A549 (cell line): ENCODE measurements at regions not wholly inside any gene's neighbourhood (a gene's known extent, or its start where the extent isn't known, plus 50 kb on each side); places are given as distances from the start of the nearest gene placed in this dataset.
A peak's percentile ranks its signal among the peaks of the same experiment; 100 is the strongest.

Source experiments
- ATAC-seq, 2 experiments: fragments of 200-7000 bp in 1 of 2; fragments of >200 bp in 1 of 2; cut with Nextera tagmentation in 1 of 2; cut with Tn5 transposase in 1 of 2; 3 replicates each; pipeline versions ENCODE4 v1.8.0 to v1.9.1; 2018 to 2020; ENCODE audit warnings: mild to moderate bottlenecking in 1 of 2, moderate library complexity in 1 of 2
- CTCF ChIA-PET: fragments of 300-600 bp; sonication (Branson Sonifier 250); formaldehyde crosslinking; extraction: SDS; loops from one replicate; lab custom pipeline; 2021; ENCODE audit warnings: antibody characterized with exemption, inconsistent platforms; lab: Yijun Ruan, JAX
- POLR2A ChIA-PET: fragments of 350-600 bp; formaldehyde crosslinking; extraction: SDS; loops from one replicate; lab custom pipeline; 2021; ENCODE audit warnings: antibody characterized with exemption, inconsistent platforms; lab: Yijun Ruan, JAX
- DNase-seq, 2 experiments: peaks; one replicate each; pipeline versions ENCODE4 v3.0.0 to v3.0.0-alpha.2; 2011 to 2016; ENCODE audit warnings: low read depth in 1 of 2, low spot score in 1 of 2
- FAIRE-seq: peaks from 2 replicates; lab custom pipeline; 2011; peaks lifted over from hg19 to GRCh38; lab: Jason Lieb, UNC
- H3K27ac ChIP-seq, 2 experiments: fragments of >200 bp; sonication (Bioruptor Twin); formaldehyde crosslinking; 3 replicates each; pipeline ENCODE4 v1.5.1; 2016 to 2017
- H3K4me1 ChIP-seq: fragments of >200 bp; sonication (Bioruptor Twin); formaldehyde crosslinking; 3 replicates; pipeline ENCODE4 v1.6.1; 2016
- H3K4me2 ChIP-seq: fragments of >200 bp; sonication (Bioruptor Twin); formaldehyde crosslinking; 3 replicates; pipeline ENCODE4 v1.6.1; 2016
- H3K4me3 ChIP-seq: fragments of >200 bp; sonication (Bioruptor Twin); formaldehyde crosslinking; 3 replicates; pipeline ENCODE4 v1.5.1; 2016
- H3K9me3 ChIP-seq: fragments of >200 bp; sonication (Bioruptor Twin); formaldehyde crosslinking; 3 replicates; pipeline ENCODE4 v1.6.1; 2016
- CBX2 ChIP-seq: fragments of 200-600 bp; sonication (generic); IDR thresholded peaks from 2 replicates; pipeline ENCODE4 v1.6.1; 2016; ENCODE audit warnings: low read depth, mild to moderate bottlenecking, borderline replicate concordance
- CBX8 ChIP-seq: fragments of 200-600 bp; sonication (generic); IDR thresholded peaks from 2 replicates; pipeline ENCODE4 v1.6.1; 2016
- CEBPB ChIP-seq, 2 experiments: fragments of >200 bp in 1 of 2; sonication (Bioruptor Twin) in 1 of 2; formaldehyde crosslinking in 1 of 2; IDR thresholded peaks; 2 replicates each; pipeline ENCODE4 v1.6.1; 2012 to 2016
- CHD2 ChIP-seq: fragments of 150-350 bp; IDR thresholded peaks from 2 replicates; pipeline ENCODE4 v1.6.1; 2014; ENCODE audit warnings: low read length; ENCODE audit not compliant: partially characterized antibody
- EHF ChIP-seq: fragments of 250-450 bp; sonication (Bioruptor Pico); IDR thresholded peaks from 2 replicates; pipeline ENCODE4 v1.5.0; 2020; ENCODE audit warnings: mild to moderate bottlenecking
- EHMT2 ChIP-seq: fragments of 200-600 bp; sonication (generic); IDR thresholded peaks from 2 replicates; pipeline ENCODE4 v1.6.1; 2016; ENCODE audit warnings: antibody characterized with exemption, low read depth, mild to moderate bottlenecking, moderate library complexity
- FOSB ChIP-seq: fragments of 250-450 bp; sonication (Bioruptor Pico); IDR thresholded peaks from 2 replicates; pipeline ENCODE4 v1.5.0; 2020; ENCODE audit warnings: mild to moderate bottlenecking, moderate library complexity
- GATA3 ChIP-seq: IDR thresholded peaks from 2 replicates; pipeline ENCODE4 v1.6.1; 2012; ENCODE audit warnings: borderline replicate concordance
- HDAC2 ChIP-seq: fragments of 200-600 bp; sonication (generic); IDR thresholded peaks from 2 replicates; pipeline ENCODE4 v1.6.1; 2016
- HOXB13 ChIP-seq: fragments of 250-450 bp; sonication (Bioruptor Pico); IDR thresholded peaks from 2 replicates; pipeline ENCODE4 v1.5.0; 2020; ENCODE audit warnings: low read depth, mild to moderate bottlenecking, moderate library complexity
- HOXB5 ChIP-seq: fragments of 250-450 bp; sonication (Bioruptor Pico); IDR thresholded peaks from 2 replicates; pipeline ENCODE4 v1.5.0; 2020; ENCODE audit warnings: mild to moderate bottlenecking, moderate library complexity
- JUNB ChIP-seq: fragments of >200 bp; sonication (Bioruptor Twin); formaldehyde crosslinking; IDR thresholded peaks from 2 replicates; pipeline ENCODE4 v1.6.1; 2016
- KDM1A ChIP-seq: fragments of 200-600 bp; sonication (generic); IDR thresholded peaks from 2 replicates; pipeline ENCODE4 v1.6.1; 2016; ENCODE audit warnings: low read depth, mild to moderate bottlenecking
- KDM5A ChIP-seq: fragments of 200-600 bp; sonication (generic); IDR thresholded peaks from 2 replicates; pipeline ENCODE4 v1.6.1; 2016; ENCODE audit warnings: antibody characterized with exemption, mild to moderate bottlenecking
- MAFK ChIP-seq: fragments of 450-650 bp; IDR thresholded peaks from 2 replicates; pipeline ENCODE4 v1.6.1; 2014; ENCODE audit not compliant: partially characterized antibody
- NFE2L2 ChIP-seq: fragments of 150-350 bp; conservative IDR thresholded peaks from 2 replicates; pipeline ENCODE4 v1.6.1; 2014; ENCODE audit warnings: low read length
- NR3C1 ChIP-seq: fragments of >200 bp; sonication (Bioruptor Twin); formaldehyde crosslinking; IDR thresholded peaks from 3 replicates; pipeline ENCODE4 v1.6.1; 2017
- POLR2A ChIP-seq: IDR thresholded peaks from 2 replicates; pipeline ENCODE4 v1.6.1; 2012; ENCODE audit warnings: mild to moderate bottlenecking, low read length
- RCOR1 ChIP-seq: fragments of 150-350 bp; IDR thresholded peaks from 2 replicates; pipeline ENCODE4 v1.6.1; 2014; ENCODE audit warnings: antibody characterized with exemption, low read length, low read depth
- RNF2 ChIP-seq: fragments of 200-600 bp; sonication (generic); IDR thresholded peaks from 2 replicates; pipeline ENCODE4 v1.6.1; 2016; ENCODE audit warnings: low read depth, mild to moderate bottlenecking, antibody characterized with exemption, moderate library complexity, borderline replicate concordance
- SREBF2 ChIP-seq: fragments of 450-650 bp; IDR thresholded peaks from 2 replicates; pipeline ENCODE4 v1.6.1; 2014; ENCODE audit warnings: mild to moderate bottlenecking, moderate library complexity
- TP53 ChIP-seq: fragments of 250-450 bp; sonication (Bioruptor Pico); IDR thresholded peaks from 2 replicates; pipeline ENCODE4 v1.5.0; 2021; ENCODE audit warnings: mild to moderate bottlenecking, moderate library complexity
- ZC3H11A ChIP-seq: fragments of 450-650 bp; IDR thresholded peaks from 2 replicates; pipeline ENCODE4 v1.6.1; 2014; ENCODE audit warnings: antibody characterized with exemption, mild to moderate bottlenecking
- ZFP36 ChIP-seq: fragments of 450-650 bp; IDR thresholded peaks from 2 replicates; pipeline ENCODE4 v1.6.1; 2014; ENCODE audit warnings: borderline replicate concordance; ENCODE audit not compliant: partially characterized antibody
- ZNF302 ChIP-seq: fragments of 250-450 bp; sonication (Bioruptor Pico); IDR thresholded peaks from 2 replicates; pipeline ENCODE4 v1.9.0; 2021; ENCODE audit warnings: inconsistent platforms, mild to moderate bottlenecking, moderate library complexity
- ZSCAN20 ChIP-seq: fragments of 250-450 bp; sonication (Bioruptor Pico); IDR thresholded peaks from 2 replicates; pipeline ENCODE4 v1.8.0; 2022; ENCODE audit warnings: mild to moderate bottlenecking, moderate library complexity
- WGBS: methylation state at CpG from one replicate; pipeline ENCODE4 v1.1.6; 2017; ENCODE audit errors: missing lambda C conversion rate; 5-methylcytosine and 5-hydroxymethylcytosine counted together
- TF ChIP-seq, protein P1 (sequence below): fragments of >200 bp; sonication (Bioruptor Twin); formaldehyde crosslinking; IDR thresholded peaks from 3 replicates; pipeline ENCODE4 v1.6.1; 2016
- TF ChIP-seq, protein P2 (sequence below): fragments of >200 bp; sonication (Bioruptor Twin); formaldehyde crosslinking; IDR thresholded peaks from 2 replicates; pipeline ENCODE4 v1.6.1; 2016
- TF ChIP-seq, protein P3 (sequence below): IDR thresholded peaks from 2 replicates; pipeline ENCODE4 v1.6.1; 2012; ENCODE audit warnings: low read depth, borderline replicate concordance
- TF ChIP-seq, protein P4 (sequence below): IDR thresholded peaks from 2 replicates; pipeline ENCODE4 v1.6.1; 2012
- TF ChIP-seq, protein P5 (sequence below): fragments of 450-650 bp; IDR thresholded peaks from 2 replicates; pipeline ENCODE4 v1.6.1; 2014; ENCODE audit warnings: antibody characterized with exemption
- TF ChIP-seq, protein P6 (sequence below): IDR thresholded peaks from 2 replicates; pipeline ENCODE4 v1.6.1; 2012

DNA sequence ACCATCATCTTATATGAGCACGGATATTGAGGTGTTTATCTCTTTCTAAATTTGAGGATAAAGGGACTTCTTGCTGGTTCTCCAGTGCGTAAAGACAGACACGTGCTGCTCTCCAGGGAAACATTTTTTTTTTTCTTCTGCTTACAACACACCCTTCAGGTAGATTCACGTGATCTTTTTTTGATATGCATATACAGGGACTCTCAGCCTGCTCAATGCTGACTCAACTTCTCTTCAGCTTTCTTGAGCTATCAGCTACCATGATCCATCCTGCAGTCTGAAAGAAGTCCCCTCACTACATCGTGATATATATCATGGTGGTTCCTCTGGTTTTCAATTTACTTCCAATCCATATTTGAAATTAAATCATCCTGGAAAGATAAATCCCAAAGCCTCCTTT is 87.1 kb upstream of the SLITRK3 start:
- ChIA-PET POLR2A (no interaction called here), CTCF (no interaction called here)
- TF ChIP-seq RCOR1 (no peak), POLR2A (no peak), ZSCAN20 (CRISPR knock-in tag) (no peak)
- H3K9me3 ChIP-seq: no peaks in the 10 kb centered on the region
- FAIRE-seq (no peak), ATAC-seq (no peak), DNase-seq (no peak)
- WGBS: 51% methylated on average over 5 of the region's 5 CpGs
- H3K4me3 ChIP-seq: no peak overlapping the region
- no peak overlapping the region for H3K4me2 ChIP-seq
- no peak overlapping the region for H3K27ac ChIP-seq
- no peaks in the 10 kb centered on the region for H3K4me1 ChIP-seq

DNA sequence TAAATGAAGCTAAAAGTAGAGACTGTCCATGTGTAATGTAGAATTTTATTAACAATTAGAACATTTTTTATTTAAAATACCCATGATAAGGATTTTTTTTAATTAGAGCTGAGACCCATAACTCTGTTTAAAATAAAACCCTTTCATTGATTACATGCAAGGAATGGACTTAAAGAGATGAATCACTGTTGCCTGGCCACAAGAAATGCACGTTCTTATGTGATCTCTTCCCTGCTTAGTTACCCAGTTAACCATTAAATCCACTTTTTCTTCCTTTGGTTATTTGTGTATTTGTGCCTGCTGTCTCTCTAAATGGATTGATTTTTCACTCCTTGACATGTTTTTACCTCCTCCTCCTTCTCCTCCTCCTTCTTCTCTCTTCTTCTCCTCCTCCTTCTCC is 83.3 kb upstream of the SLITRK3 start:
- Histone ChIP-seq H3K4me2 (no peak overlapping the region), H3K4me1 (no peaks in the 10 kb centered on the region), H3K27ac (no peak overlapping the region), H3K4me3 (no peak overlapping the region)
- POLR2A ChIA-PET: no interaction called here
- ATAC-seq: no peak
- 2% methylated on average over 1 of the region's 1 CpG for WGBS
- no peak for TF ChIP-seq GATA3
- TF ChIP-seq, protein P1, sequence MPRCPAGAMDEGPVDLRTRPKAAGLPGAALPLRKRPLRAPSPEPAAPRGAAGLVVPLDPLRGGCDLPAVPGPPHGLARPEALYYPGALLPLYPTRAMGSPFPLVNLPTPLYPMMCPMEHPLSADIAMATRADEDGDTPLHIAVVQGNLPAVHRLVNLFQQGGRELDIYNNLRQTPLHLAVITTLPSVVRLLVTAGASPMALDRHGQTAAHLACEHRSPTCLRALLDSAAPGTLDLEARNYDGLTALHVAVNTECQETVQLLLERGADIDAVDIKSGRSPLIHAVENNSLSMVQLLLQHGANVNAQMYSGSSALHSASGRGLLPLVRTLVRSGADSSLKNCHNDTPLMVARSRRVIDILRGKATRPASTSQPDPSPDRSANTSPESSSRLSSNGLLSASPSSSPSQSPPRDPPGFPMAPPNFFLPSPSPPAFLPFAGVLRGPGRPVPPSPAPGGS: no peak
- no peak for TF ChIP-seq KDM5A
- TF ChIP-seq HDAC2: no peak
- TF ChIP-seq ZNF302 (CRISPR knock-in tag): no peak
- no peak for TF ChIP-seq SREBF2
- TF ChIP-seq HOXB5 (CRISPR knock-in tag): no peak
- TF ChIP-seq NFE2L2: no peak
- no peak for TF ChIP-seq RNF2
- no peak for TF ChIP-seq CBX8
- no peak for TF ChIP-seq NR3C1
- TF ChIP-seq, protein P2, sequence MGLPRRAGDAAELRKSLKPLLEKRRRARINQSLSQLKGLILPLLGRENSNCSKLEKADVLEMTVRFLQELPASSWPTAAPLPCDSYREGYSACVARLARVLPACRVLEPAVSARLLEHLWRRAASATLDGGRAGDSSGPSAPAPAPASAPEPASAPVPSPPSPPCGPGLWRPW: no peak
- TF ChIP-seq MAFK: no peak
- TF ChIP-seq, protein P3, sequence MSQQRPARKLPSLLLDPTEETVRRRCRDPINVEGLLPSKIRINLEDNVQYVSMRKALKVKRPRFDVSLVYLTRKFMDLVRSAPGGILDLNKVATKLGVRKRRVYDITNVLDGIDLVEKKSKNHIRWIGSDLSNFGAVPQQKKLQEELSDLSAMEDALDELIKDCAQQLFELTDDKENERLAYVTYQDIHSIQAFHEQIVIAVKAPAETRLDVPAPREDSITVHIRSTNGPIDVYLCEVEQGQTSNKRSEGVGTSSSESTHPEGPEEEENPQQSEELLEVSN: no peak
- TF ChIP-seq, protein P4, sequence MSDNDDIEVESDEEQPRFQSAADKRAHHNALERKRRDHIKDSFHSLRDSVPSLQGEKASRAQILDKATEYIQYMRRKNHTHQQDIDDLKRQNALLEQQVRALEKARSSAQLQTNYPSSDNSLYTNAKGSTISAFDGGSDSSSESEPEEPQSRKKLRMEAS: no peak
- TF ChIP-seq, all 56 proteins: peak for 0
- H3K9me3 ChIP-seq: no peaks in the 10 kb centered on the region
- FAIRE-seq (no peak), DNase-seq (peak in 1 of 2 experiments; percentile 4)
- CTCF ChIA-PET: no interaction called here

DNA sequence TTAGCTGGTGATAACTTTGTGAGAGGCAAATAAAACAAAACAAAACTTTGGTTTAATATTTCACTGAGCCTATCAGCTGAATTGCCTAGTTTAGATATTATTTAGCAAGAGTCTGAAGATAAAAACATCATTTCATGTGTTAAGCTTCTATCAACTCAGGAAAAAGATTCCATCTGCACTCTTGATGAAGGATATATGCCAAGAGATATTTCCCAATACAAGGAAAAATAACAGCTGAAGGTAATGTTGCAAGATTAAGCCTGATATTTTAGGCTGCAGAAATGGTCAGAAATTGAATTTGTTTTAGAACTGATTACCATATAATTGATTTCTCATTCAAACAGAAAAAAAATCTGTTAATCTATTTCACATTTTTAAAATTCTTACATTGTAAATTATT is 77.2 kb upstream of the SLITRK3 start:
- CTCF ChIA-PET: no interaction called here
- FAIRE-seq (peak; percentile 78), DNase-seq (no peak), ATAC-seq (no peak)
- no peak overlapping the region for H3K27ac ChIP-seq
- no peaks in the 10 kb centered on the region for H3K9me3 ChIP-seq
- TF ChIP-seq, protein P5, sequence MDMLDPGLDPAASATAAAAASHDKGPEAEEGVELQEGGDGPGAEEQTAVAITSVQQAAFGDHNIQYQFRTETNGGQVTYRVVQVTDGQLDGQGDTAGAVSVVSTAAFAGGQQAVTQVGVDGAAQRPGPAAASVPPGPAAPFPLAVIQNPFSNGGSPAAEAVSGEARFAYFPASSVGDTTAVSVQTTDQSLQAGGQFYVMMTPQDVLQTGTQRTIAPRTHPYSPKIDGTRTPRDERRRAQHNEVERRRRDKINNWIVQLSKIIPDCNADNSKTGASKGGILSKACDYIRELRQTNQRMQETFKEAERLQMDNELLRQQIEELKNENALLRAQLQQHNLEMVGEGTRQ: no peak
- TF ChIP-seq CBX2 (no peak), FOSB (no peak), JUNB (no peak), ZFP36 (no peak), CEBPB (IDR thresholded peaks at IDR 0.05) (no peak), HOXB13 (CRISPR knock-in tag) (no peak), TP53 (CRISPR knock-in tag) (no peak), CHD2 (no peak), GATA3 (no peak), ZC3H11A (no peak), KDM1A (no peak), NR3C1 (no peak), EHMT2 (no peak), EHF (CRISPR knock-in tag) (no peak)
- TF ChIP-seq, protein P4: no peak
- TF ChIP-seq, protein P1: no peak
- TF ChIP-seq, protein P6, sequence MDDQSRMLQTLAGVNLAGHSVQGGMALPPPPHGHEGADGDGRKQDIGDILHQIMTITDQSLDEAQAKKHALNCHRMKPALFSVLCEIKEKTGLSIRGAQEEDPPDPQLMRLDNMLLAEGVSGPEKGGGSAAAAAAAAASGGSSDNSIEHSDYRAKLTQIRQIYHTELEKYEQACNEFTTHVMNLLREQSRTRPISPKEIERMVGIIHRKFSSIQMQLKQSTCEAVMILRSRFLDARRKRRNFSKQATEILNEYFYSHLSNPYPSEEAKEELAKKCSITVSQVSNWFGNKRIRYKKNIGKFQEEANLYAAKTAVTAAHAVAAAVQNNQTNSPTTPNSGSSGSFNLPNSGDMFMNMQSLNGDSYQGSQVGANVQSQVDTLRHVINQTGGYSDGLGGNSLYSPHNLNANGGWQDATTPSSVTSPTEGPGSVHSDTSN: no peak
- TF ChIP-seq, all 56 proteins: peak for 0
- POLR2A ChIA-PET: no interaction called here
- Histone ChIP-seq H3K4me1 (no peaks in the 10 kb centered on the region), H3K4me3 (no peak overlapping the region), H3K4me2 (no peak overlapping the region)
